Activated CD4-positive, CD25-positive, alpha-beta regulatory T cell treated with anti-CD3 and anti-CD28 coated beads, Interleukin-2, amount 50 U/mL, for 16 hours (primary cell): ENCODE measurements at regions not wholly inside any gene's neighbourhood (a gene's known extent, or its start where the extent isn't known, plus 50 kb on each side); places are given as distances from the start of the nearest gene placed in this dataset.
"Not testable (repeated sequence)": the region's sequence is repeated elsewhere in the genome, so short reads cannot be mapped to it uniquely, and the experiment has no call there.

Source experiments
- DNase-seq: peaks from one replicate; pipeline ENCODE4 v3.0.0-alpha.2; 2020; ENCODE audit warnings: low read depth, low spot score

GRCh38 chrX:39788521-39788920 is 309.2 kb downstream of the BCOR start:
- no peak for DNase-seq

GRCh38 chrX:39791691-39792090 is 306.1 kb downstream of the BCOR start:
- DNase-seq = no peak

GRCh38 chrX:39795605-39796004 is 302.2 kb downstream of the BCOR start:
- no peak for DNase-seq

GRCh38 chrX:39796856-39797255 is 300.9 kb downstream of the BCOR start:
- DNase-seq = no peak

- not testable (repeated sequence) for DNase-seq
Observed at GRCh38 chrX:39798488-39798887, 299.3 kb downstream of the BCOR start.

GRCh38 chrX:39802354-39802753 is 295.4 kb downstream of the BCOR start:
- DNase-seq = no peak

GRCh38 chrX:39802908-39803307 is 294.9 kb downstream of the BCOR start:
- no peak for DNase-seq

- no peak for DNase-seq
Observed at GRCh38 chrX:39805022-39805421, 292.7 kb downstream of the BCOR start.

- no peak for DNase-seq
Observed at GRCh38 chrX:39805825-39806224, 291.9 kb downstream of the BCOR start.

- no peak for DNase-seq
Observed at GRCh38 chrX:39808471-39808917, 289.3 kb downstream of the BCOR start.

- no peak for DNase-seq
Observed at GRCh38 chrX:39809331-39809730, 288.4 kb downstream of the BCOR start.

- DNase-seq = no peak
Observed at GRCh38 chrX:39810901-39811300, 286.9 kb downstream of the BCOR start.

GRCh38 chrX:39811376-39811775 is 286.4 kb downstream of the BCOR start:
- DNase-seq = no peak

- DNase-seq = no peak
Observed at GRCh38 chrX:39813631-39814277, 284.0 kb downstream of the BCOR start.

GRCh38 chrX:39814391-39814790 is 283.4 kb downstream of the BCOR start:
- no peak for DNase-seq

GRCh38 chrX:39815631-39816030 is 282.1 kb downstream of the BCOR start:
- DNase-seq = no peak

GRCh38 chrX:39816871-39817731 is 280.7 kb downstream of the BCOR start:
- DNase-seq = no peak

GRCh38 chrX:39817754-39818470 is 279.8 kb downstream of the BCOR start:
- DNase-seq = no peak

- DNase-seq = no peak
Observed at GRCh38 chrX:39818750-39819149, 279.0 kb downstream of the BCOR start.

- no peak for DNase-seq
Observed at GRCh38 chrX:39819921-39820849, 277.6 kb downstream of the BCOR start.
